Lower leg skin (tissue), 3 donors: ENCODE measurements at regions not wholly inside any gene's neighbourhood (a gene's known extent, or its start where the extent isn't known, plus 50 kb on each side); places are given as distances from the start of the nearest gene placed in this dataset.

Experiments
- POLR2A ChIP-seq, 2 donors: fragments of 450-650 bp; IDR thresholded peaks; one replicate each; pipeline ENCODE4 v1.6.1; 2016 to 2017; ENCODE audit warnings: antibody characterized with exemption in 2 of 2, mild to moderate bottlenecking in 1 of 2, moderate library complexity in 1 of 2
- TF ChIP-seq, protein P1 (sequence below), 3 donors: fragments of 450-650 bp; IDR thresholded peaks; one replicate each; pipeline ENCODE4 v1.5.1; 2016; ENCODE audit warnings: antibody characterized with exemption in 3 of 3, mild to moderate bottlenecking in 3 of 3, moderate library complexity in 2 of 3

GRCh38 chrX:127313635-127314034 is 494.1 kb downstream of the PRR32 start:
- TF ChIP-seq, protein P1, sequence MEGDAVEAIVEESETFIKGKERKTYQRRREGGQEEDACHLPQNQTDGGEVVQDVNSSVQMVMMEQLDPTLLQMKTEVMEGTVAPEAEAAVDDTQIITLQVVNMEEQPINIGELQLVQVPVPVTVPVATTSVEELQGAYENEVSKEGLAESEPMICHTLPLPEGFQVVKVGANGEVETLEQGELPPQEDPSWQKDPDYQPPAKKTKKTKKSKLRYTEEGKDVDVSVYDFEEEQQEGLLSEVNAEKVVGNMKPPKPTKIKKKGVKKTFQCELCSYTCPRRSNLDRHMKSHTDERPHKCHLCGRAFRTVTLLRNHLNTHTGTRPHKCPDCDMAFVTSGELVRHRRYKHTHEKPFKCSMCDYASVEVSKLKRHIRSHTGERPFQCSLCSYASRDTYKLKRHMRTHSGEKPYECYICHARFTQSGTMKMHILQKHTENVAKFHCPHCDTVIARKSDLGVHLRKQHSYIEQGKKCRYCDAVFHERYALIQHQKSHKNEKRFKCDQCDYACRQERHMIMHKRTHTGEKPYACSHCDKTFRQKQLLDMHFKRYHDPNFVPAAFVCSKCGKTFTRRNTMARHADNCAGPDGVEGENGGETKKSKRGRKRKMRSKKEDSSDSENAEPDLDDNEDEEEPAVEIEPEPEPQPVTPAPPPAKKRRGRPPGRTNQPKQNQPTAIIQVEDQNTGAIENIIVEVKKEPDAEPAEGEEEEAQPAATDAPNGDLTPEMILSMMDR (IDR thresholded peaks at IDR 0.05), result no peak
- no peak for TF ChIP-seq POLR2A (IDR thresholded peaks at IDR 0.05)
